NCI-H524 treated with DMSO at 0.1 percent for 48 hours (cell line): ENCODE measurements at regions not wholly inside any gene's neighbourhood (a gene's known extent, or its start where the extent isn't known, plus 50 kb on each side); places are given as distances from the start of the nearest gene placed in this dataset.
A peak's percentile ranks its signal among the peaks of the same experiment; 100 is the strongest.

Source experiments
- DNase-seq: peaks from one replicate; lab custom pipeline; 2025; lab: John Stamatoyannopoulos, UW

DNA sequence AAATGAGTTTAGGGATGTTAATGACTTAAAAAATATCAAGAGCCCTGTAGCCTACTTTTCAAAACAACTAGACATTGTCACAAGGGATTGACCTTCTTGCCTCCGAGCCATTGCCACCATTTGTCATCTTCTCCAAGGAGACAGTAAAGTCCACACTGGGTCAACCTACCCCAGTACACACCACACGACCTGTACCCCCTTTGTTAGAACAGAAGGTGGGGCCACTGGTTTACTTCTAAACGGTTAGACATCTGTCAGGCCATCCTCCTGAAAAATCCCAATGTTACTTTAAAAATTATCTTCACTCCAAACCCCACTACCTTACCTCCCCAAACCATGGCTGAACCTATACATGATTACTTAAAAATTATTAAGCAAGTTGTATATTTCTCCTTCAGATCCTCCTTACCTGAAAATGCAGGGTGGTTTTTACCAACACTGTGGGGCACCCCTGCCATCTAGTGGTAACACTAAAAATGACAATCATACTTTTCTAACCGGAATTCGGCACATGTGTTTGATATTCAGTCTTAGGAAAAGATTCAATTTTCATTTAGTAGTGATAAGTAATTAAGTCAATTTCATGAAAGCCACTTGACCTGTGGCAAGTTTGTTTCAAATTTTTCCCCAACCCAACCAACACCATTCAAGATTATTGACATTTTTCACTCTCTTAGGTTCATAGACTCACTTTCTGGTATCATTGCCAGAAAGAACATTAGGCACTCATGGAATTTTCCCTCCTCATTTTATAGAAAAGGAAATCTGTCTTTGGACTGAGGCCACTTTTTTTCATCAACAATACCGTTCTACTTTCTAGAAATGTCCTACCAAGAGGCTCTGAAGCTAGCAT lies 265.3 kb upstream of the PKDCC start:
- no peak for DNase-seq

GRCh38 chr2:41784496-41784895 lies 263.3 kb upstream of the PKDCC start:
- DNase-seq: no peak

DNA sequence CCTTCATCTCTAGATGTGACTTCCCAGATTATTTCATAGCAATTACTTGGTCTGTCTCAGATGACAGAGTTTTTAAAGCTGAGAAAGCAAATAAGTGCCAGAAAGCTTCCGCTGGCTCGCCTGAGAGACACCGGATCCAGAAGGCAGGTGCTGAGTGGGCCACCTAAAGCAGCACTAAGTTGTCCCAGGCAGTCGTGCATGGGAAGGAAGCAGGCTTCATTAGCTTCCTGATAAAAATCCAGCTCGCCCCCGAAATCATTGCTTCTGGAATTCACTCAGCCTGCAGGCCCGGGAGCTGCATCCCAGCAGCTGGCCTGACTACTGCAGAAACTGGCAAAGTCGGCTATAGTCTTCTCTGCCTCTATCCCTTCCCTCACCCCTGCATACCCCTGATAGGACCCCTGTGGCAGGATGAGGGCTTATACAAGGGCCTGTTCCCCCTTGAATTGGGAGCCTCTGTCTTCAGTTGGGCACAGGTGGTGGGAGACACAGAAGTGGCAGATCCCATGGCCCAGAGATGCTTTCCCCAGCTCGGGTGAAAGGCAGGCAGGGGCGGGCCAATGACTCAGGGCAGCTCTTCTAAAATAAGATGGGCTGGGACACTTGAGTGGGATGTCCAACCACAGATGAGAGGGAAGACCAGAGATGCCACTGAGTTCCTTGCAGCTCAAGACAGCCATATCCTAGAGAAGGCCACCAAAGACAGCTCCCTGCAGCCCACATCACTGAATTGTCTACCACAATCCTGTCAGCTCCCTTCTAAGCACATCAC lies 262.4 kb upstream of the PKDCC start:
- DNase-seq: no peak

- DNase-seq: no peak
Observed at GRCh38 chr2:41791523-41791922, 256.3 kb upstream of the PKDCC start.

- DNase-seq: no peak
Observed at GRCh38 chr2:41803361-41803760, 244.5 kb upstream of the PKDCC start.

- no peak for DNase-seq
Observed at GRCh38 chr2:41806286-41806685, 241.5 kb upstream of the PKDCC start.

GRCh38 chr2:41821167-41821566 lies 226.7 kb upstream of the PKDCC start:
- no peak for DNase-seq

DNA sequence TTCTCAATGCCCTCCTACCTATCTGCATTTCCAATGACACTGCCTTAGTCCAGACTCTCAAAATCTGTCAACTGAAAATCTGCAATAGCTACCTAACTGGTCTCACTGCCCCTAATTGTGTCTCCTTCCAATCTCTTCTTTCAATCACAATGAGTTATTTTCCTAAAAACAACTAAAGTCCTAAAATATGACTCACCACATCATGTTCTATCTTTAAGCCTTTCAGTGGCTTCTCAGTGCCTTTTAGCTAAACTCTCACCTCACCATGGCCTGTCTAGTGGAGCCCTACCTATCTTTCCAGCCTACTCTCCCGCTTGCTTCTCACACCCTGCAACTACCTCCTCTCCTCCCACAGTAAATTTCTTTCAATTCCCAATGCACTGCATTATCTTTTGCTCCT lies 220.9 kb upstream of the PKDCC start:
- DNase-seq: no peak

GRCh38 chr2:41827354-41827971 lies 220.4 kb upstream of the PKDCC start:
- DNase-seq: no peak

DNA sequence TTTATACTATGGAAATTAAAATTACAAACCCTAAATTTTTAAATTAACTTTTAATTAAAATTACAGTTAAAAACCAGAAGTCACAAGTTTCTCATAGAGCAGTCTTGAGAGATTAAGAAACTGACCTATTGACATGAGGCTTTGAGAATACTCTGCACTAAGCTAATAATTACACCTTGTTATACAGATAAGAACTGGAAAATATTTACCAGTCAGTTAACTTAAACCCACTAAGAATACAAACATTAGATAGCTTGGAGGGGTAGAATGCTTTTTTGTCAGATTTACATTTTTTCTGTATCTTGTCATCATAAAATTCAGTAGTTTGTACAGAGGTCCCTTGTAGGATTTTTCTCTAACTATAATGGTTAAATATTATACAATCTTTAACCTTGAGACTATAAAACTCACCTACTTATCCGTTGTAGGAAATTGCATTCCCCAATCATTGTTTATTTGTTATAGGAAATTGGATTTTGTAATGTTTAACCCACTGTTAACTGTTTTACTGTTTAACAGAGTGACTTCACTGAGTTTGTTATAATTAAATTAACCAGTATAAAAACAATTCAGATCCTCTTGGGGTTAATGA lies 219.7 kb upstream of the PKDCC start:
- no peak for DNase-seq

DNA sequence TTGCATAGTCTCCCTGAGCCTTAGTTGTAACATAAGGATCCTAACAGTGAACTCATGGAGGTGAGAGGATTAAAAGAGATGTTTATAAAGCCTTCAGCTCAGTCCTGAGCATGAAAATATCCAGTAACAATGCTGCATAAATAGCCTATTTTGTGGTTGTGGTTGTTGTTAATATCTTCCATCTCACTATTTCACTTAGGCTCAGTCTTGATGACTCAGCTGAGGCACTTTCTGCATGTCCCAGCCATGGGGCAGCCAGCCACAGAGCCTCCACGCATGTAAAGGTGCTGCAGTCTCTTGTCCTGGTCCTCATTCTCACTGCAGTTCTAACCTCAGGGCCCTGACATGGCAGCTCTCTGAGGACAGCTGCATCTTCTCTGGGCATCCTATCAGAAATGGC lies 218.8 kb upstream of the PKDCC start:
- no peak for DNase-seq

- no peak for DNase-seq
Observed at GRCh38 chr2:41830600-41830999, 217.2 kb upstream of the PKDCC start.

- no peak for DNase-seq
Observed at GRCh38 chr2:41832218-41832617, 215.6 kb upstream of the PKDCC start.

GRCh38 chr2:41835401-41835800 lies 212.4 kb upstream of the PKDCC start:
- DNase-seq: no peak

- DNase-seq: no peak
Observed at GRCh38 chr2:41836948-41837347, 210.9 kb upstream of the PKDCC start.

DNA sequence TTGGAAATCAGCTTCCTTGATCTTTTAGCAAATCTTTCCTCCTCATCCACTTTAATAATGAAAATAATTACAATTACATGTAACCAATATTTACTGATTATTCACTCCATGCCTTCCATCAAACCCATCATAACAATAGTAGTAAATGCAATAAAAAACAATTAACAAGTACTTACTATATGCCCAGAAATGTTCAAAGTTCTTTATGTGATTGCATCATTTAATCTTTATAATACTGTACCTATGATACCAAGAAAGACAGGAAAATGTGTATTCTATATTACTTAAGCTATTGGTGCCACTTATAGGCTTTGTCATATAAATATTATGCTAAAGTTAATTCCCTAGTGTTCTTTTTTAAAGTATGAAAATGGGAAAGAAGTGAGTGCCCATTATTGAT lies 210.2 kb upstream of the PKDCC start:
- DNase-seq: no peak

- DNase-seq: peak; percentile 96
Observed at GRCh38 chr2:41840702-41841551, 206.9 kb upstream of the PKDCC start.

DNA sequence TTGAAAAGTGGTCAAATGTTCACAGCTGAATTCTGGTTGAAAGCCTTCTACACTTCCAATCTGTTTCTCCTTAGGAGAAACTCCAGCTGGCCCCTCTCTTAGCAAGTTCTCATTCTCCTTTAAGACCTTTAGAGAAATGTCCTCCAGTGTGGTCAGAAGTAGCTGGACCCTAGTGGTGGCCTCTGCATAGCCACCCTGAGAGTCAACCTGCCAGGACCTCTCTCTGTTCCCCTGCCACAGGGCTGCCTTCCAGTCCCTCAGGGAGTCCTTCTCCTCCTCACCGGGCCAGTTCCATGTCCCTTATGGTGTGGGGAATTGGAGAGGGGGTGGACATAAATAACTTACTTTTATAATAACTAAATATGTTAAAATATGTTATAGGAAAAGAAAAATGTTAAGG lies 200.9 kb upstream of the PKDCC start:
- DNase-seq: no peak

GRCh38 chr2:41847744-41848441 lies 199.9 kb upstream of the PKDCC start:
- no peak for DNase-seq

DNA sequence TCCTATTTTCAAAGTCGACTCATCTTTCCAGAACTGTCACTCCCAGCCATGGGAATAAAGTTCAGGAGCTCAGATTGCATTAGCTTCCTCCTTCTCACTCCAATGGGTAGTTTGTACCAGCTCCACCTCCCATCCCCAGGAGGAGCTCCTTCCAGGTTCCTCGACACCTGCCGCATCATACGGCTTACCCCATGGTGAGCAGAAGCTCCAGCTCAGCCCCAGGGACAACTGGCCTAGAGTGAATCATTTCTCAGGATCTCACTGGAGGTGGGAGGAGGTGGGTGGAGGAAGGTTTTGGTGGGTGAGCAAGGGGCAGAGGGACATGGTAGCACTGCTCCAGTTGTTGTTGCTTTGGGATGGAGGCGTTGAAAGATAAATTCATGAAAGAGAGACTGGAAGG lies 196.3 kb upstream of the PKDCC start:
- no peak for DNase-seq
